Small intestine (tissue), 7 donors: ENCODE measurements at regions not wholly inside any gene's neighbourhood (a gene's known extent, or its start where the extent isn't known, plus 50 kb on each side); places are given as distances from the start of the nearest gene placed in this dataset.

Source experiments
- DNase-seq, 2 donors: peaks; one replicate each; pipeline versions ENCODE4 v3.0.0 to v3.0.0-alpha.2; 2013
- FAIRE-seq: peaks from 2 replicates; lab custom pipeline; 2012; peaks lifted over from hg19 to GRCh38; lab: Jason Lieb, UNC
- H3K27ac ChIP-seq, 3 donors: one replicate each; pipeline ENCODE4 v1.5.1; 2013; ENCODE audit warnings: low read length in 2 of 3, mild to moderate bottlenecking in 2 of 3, control low read depth in 1 of 3, inconsistent platforms in 1 of 3, low read depth in 1 of 3, moderate library complexity in 1 of 3
- H3K27me3 ChIP-seq, 3 donors: one replicate each; pipeline ENCODE4 v1.6.1; 2013; ENCODE audit warnings: low read length in 3 of 3, inconsistent platforms in 1 of 3; ENCODE audit not compliant: control insufficient read depth in 3 of 3, insufficient read depth in 3 of 3
- H3K36me3 ChIP-seq, 3 donors: one replicate each; pipeline ENCODE4 v1.6.1; 2013; ENCODE audit warnings: low read length in 3 of 3, inconsistent platforms in 1 of 3, low read depth in 1 of 3, mild to moderate bottlenecking in 1 of 3, moderate library complexity in 1 of 3; ENCODE audit not compliant: control insufficient read depth in 3 of 3, insufficient read depth in 2 of 3
- H3K4me1 ChIP-seq, 3 donors: one replicate each; pipeline ENCODE4 v1.6.1; 2013; ENCODE audit warnings: low read length in 2 of 3, inconsistent platforms in 1 of 3, low read depth in 1 of 3, mild to moderate bottlenecking in 1 of 3, moderate library complexity in 1 of 3; ENCODE audit not compliant: control insufficient read depth in 3 of 3, insufficient read depth in 2 of 3
- H3K4me3 ChIP-seq, 3 donors: one replicate each; pipeline ENCODE4 v1.5.1; 2013; ENCODE audit warnings: low read length in 3 of 3, control low read depth in 1 of 3, inconsistent platforms in 1 of 3, low read depth in 1 of 3, mild to moderate bottlenecking in 1 of 3, moderate library complexity in 1 of 3
- H3K9me3 ChIP-seq, 2 donors: one replicate each; pipeline ENCODE4 v1.6.1; 2013; ENCODE audit warnings: low read depth in 1 of 2, low read length in 1 of 2; ENCODE audit not compliant: control insufficient read depth in 2 of 2, insufficient read depth in 1 of 2
- WGBS, 3 donors: extraction: QIAGEN DNeasy Blood & Tissue Kit; methylation state at CpG; one replicate each; pipeline ENCODE4 v1.1.7; 2013; 5-methylcytosine and 5-hydroxymethylcytosine counted together
- donor health status: healthy with polysubstance abuse.
- donor health status: control.
- donor health status: control.
- donor health status: Bipolar disorder and iron deficiency.
- donor health status: healthy.

DNA sequence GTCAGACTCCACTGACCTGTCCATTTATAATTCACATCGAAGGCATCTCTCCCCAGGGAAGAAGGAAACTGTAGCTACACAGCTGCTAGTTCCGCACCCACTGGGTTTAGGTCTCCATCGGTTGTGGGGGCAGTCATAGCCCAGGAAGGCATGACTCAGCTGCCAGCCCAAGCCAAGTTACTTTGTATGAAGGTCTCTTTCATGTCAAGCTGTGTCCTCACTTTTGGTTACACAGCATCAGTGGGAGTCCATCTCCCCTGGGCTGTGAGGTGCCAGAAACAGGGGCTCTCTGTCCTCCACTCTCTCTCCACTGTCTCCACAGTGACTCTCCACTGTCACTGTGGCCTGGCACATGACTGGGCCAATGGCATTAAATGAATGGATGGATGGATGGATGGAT is 585.2 kb downstream of the BRD1 start:
- H3K4me3 ChIP-seq: no peak overlapping the region
- no peaks in the 10 kb centered on the region for H3K4me1 ChIP-seq
- FAIRE-seq (no peak), DNase-seq (no peak)
- H3K9me3 ChIP-seq: no peaks in the 10 kb centered on the region
- no peak overlapping the region for H3K27ac ChIP-seq
- WGBS, 3 donors: 79 to 90% (median 84%) methylated on average over 3 of the region's 3 CpGs
- no peaks in the 10 kb centered on the region for H3K27me3 ChIP-seq
- no peaks in the 10 kb centered on the region for H3K36me3 ChIP-seq

DNA sequence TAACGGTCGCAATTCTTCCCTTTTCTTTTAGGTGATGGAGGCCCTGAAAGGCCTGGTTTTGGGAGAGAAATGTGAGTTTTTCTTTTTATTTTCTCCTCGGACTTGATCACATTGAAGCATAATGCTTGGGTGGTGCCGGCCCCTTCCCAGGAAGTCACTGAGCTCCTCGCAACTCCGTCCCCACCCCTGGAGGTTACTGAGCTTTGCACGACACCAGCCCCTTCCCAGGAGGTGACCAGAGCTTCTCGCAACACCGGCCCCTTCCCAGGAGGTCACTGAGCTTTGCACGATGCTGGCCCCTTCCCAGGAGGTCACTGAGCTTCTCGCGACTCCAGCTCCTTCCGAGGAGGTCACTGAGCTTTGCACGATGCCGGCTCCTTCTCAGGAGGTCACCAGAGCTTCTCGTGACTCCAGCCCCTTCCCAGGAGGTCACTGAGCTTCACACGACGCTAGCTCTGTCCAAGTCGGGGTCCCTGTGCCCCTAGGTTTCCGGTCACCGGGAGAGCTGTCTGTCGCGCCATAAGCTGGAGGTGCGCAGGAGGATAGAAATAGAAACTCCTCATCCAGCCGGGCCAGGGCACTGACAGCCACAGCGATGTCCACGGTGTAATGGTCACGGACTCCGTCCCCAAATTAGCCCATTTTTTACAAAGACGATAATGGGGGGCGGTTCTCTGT is 586.4 kb downstream of the BRD1 start:
- H3K36me3 ChIP-seq: no peaks in the 10 kb centered on the region
- H3K27me3 ChIP-seq: no peaks in the 10 kb centered on the region
- H3K4me3 ChIP-seq: no peak overlapping the region
- H3K27ac ChIP-seq: no peak overlapping the region
- no peaks in the 10 kb centered on the region for H3K9me3 ChIP-seq
- DNase-seq (no peak), FAIRE-seq (no peak)
- 83 to 85% (median 84%) methylated on average over 31 of the region's 31 CpGs for WGBS, 3 donors
- no peaks in the 10 kb centered on the region for H3K4me1 ChIP-seq

DNA sequence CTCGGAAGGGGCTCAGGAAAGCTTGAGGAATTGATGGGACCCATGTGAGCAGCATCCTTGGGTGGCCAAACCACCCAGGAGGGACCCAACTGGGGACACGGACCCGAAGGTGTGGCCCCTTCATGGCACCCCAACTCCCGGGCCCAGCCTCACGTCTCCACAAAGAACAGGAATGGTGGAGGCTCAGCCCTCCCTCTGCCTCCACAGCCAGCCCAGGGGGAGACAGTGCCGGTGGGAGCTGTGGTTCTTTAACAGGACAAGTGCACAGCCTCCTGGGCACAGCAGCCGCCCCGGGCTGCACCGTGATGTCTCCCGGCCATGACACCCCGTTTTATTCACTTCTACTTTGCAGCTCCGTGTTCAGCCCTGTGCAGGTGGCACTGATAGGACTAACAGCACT is 587.2 kb downstream of the BRD1 start:
- no peaks in the 10 kb centered on the region for H3K36me3 ChIP-seq
- peaks cover 0 to 7% (median 0%) of the 10 kb centered on the region in 3 donors for H3K4me1 ChIP-seq
- 73 to 83% (median 83%) methylated on average over 12 of the region's 12 CpGs for WGBS, 3 donors
- H3K4me3 ChIP-seq: no peak overlapping the region
- no peak overlapping the region for H3K27ac ChIP-seq
- H3K9me3 ChIP-seq: no peaks in the 10 kb centered on the region
- H3K27me3 ChIP-seq: no peaks in the 10 kb centered on the region
- FAIRE-seq (no peak), DNase-seq (no peak)

DNA sequence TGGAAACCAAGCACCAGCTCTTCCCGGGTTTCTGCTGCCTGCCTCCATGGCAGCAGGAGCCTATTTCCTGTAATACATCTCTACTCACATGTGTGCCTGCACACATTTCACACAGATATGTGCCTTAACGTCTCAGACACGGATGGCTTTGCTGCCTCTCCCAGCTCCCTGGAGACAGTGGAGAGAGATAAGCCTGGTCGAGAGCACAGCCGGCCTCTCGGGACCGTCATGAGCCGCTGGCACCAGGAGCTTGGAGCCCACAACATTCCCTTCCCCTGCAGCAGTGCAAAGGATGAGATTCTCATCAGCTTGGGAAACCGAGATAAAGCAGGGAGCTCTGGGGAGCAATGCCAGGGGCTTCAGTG is 587.7 kb downstream of the BRD1 start:
- Histone ChIP-seq H3K4me3 (no peak overlapping the region), H3K9me3 (no peaks in the 10 kb centered on the region), H3K27ac (no peak overlapping the region), H3K27me3 (no peaks in the 10 kb centered on the region), H3K36me3 (no peaks in the 10 kb centered on the region), H3K4me1 (peaks cover 0 to 7% (median 0%) of the 10 kb centered on the region in 3 donors)
- no peak for FAIRE-seq
- DNase-seq: no peak
- 57 to 70% (median 65%) methylated on average over 9 of the region's 9 CpGs for WGBS, 3 donors

DNA sequence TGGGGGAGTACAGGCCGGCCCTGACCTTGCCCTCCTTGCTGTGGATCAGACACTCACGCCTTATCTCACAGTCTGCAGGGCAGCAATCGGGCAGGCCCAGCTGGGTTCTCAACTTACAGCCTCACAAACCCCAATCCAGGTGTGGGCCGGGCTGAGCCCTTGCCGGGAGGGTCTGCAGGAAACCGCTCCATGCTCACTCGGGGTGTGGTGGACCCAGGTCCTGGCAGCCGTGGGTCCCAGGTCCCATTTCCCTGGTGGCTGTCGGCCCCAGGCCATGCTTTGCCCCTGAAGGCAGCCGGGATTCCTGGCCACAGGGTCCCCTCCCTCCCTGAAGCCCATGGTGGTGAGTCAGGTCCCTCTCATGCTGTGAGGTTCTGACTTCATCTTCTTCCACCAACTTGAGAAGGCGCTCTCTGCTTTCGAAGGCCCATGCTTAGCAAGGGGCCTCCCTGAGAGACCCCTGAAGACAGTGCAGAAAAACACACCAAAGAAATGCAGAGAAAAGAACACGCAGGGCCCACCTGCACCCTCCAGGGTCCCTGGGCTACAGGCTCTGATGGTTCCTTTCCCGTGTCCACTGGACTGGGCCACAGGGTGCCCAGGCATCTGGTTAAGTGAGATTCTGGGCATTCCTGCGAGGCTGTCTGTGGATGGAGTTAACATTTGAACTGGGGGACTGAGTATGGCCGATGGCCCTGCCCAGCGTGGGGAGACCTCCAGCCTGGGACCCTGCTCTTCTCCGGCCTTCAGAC is 588.2 kb downstream of the BRD1 start:
- Histone ChIP-seq H3K4me1 (peaks cover 0 to 7% (median 0%) of the 10 kb centered on the region in 3 donors), H3K4me3 (no peak overlapping the region), H3K36me3 (no peaks in the 10 kb centered on the region), H3K9me3 (no peaks in the 10 kb centered on the region), H3K27me3 (no peaks in the 10 kb centered on the region), H3K27ac (no peak overlapping the region)
- FAIRE-seq: no peak
- DNase-seq: no peak
- 61 to 75% (median 74%) methylated on average over 17 to 18 of the region's 18 CpGs for WGBS, 3 donors

DNA sequence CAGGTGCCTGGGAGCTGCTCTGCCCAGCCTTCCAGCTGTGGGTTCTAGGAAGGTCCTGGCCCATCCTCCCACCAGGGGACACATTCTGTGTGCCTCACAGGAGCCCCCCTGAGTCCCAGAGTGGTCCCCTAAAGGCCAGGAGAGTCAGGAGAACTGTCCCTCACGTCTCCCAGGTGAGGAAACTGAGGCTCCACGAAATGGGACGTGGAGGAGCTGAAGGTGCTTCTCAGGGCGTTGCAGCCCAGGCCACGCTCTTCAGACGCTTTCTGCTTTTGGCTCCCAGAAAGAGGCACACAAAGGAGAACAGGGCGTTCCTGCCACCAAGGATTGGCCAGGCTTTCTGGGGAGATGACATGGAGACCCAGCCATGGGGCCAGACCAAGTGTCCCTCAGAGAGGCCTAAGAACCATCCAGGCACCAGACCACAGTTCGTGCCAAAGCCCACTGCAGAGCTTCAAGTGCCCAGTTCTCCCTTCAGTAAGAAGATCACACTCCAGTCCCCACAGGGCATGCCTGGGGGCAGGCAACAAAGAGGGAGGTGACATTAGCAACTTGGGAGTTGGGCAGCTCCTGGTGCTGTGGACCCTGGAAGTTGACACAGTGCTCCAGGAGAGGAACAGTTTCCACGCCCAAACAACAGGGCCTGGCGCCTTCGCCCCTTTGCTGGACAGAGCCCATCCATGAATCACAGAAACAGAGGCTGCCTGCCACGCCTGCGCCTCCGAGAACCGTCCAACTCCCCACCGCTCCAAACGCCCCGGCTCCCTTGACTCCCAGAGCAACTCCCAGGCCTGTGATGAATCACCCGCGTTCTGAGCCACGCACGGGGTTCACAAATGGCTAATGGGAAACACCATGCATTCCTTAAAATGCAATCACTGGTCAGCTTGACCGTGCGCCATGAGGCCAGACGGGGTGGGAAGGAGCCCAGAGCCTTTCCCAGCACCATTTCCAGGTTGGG is 589.2 kb downstream of the BRD1 start:
- no peaks in the 10 kb centered on the region for H3K27me3 ChIP-seq
- no peak for DNase-seq
- WGBS, 3 donors: 70 to 78% (median 78%) methylated on average over 24 to 25 of the region's 25 CpGs
- no peak for FAIRE-seq
- no peaks in the 10 kb centered on the region for H3K9me3 ChIP-seq
- no peaks in the 10 kb centered on the region for H3K36me3 ChIP-seq
- no peak overlapping the region for H3K4me3 ChIP-seq
- H3K4me1 ChIP-seq: peaks cover 0 to 7% (median 0%) of the 10 kb centered on the region in 3 donors
- no peak overlapping the region for H3K27ac ChIP-seq

DNA sequence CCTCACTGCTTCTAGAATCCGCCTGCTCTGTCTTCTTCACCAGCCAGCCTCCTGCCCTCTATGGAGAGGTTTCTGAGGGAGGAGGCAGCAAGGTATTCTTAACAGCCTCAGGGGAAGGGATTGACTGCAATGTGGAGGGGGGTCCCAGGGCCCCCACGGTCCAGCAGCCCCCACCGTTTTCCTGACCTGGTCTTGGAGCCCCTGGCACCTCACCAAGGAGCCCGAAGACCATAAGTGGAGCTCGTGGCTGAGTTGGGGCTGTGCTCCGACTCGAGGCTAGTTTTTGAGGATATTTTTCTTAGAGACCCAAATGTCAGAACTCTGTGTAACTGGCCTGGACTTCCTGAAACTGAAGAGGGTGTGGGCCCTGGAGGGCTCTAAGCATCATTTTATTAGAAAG is 590.0 kb downstream of the BRD1 start:
- Histone ChIP-seq H3K4me1 (peaks cover 0 to 7% (median 0%) of the 10 kb centered on the region in 3 donors), H3K27me3 (no peaks in the 10 kb centered on the region), H3K4me3 (no peak overlapping the region), H3K36me3 (no peaks in the 10 kb centered on the region), H3K9me3 (no peaks in the 10 kb centered on the region), H3K27ac (no peak overlapping the region)
- FAIRE-seq (no peak), DNase-seq (no peak)
- 39 to 55% (median 40%) methylated on average over 7 of the region's 7 CpGs for WGBS, 3 donors

DNA sequence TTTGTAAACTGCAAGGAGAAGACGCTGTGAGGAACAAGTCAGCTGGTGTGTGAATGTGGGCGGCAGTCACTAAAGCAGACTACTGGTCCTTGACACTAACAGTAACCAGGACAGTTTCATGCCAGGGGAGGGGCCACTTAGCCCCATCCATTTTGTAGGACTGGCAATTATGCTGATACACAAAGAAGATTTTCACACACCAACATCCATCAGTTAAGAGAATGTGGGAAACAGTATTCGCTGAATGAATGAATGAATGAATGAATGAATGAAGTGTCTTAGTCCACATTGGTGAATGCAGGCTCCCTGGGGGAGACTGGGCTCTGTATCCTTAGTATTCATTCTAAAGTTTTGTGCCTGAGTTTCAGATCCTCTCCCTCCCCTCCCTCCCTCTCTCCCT is 590.4 kb downstream of the BRD1 start:
- DNase-seq (no peak), FAIRE-seq (no peak)
- Histone ChIP-seq H3K4me3 (no peak overlapping the region), H3K27me3 (no peaks in the 10 kb centered on the region), H3K27ac (no peak overlapping the region), H3K9me3 (no peaks in the 10 kb centered on the region), H3K4me1 (peaks cover 0 to 7% (median 0%) of the 10 kb centered on the region in 3 donors), H3K36me3 (no peaks in the 10 kb centered on the region)
- 69 to 81% (median 75%) methylated on average over 3 of the region's 3 CpGs for WGBS, 3 donors
